Neural cell (in vitro differentiated cells): ENCODE measurements at regions not wholly inside any gene's neighbourhood (a gene's known extent, or its start where the extent isn't known, plus 50 kb on each side); places are given as distances from the start of the nearest gene placed in this dataset.

Source experiments
- EP300 ChIP-seq: fragments of 450-650 bp; conservative IDR thresholded peaks from 2 replicates; pipeline ENCODE4 v1.6.1; 2014; ENCODE audit warnings: antibody characterized with exemption, mild to moderate bottlenecking, moderate library complexity; ENCODE audit not compliant: poor library complexity, severe bottlenecking
- EZH2 ChIP-seq: fragments of 200-600, 300-800 bp; shearing (Covaris generic), sonication (generic); IDR thresholded peaks from 2 replicates; pipeline ENCODE4 v1.6.1; 2014; ENCODE audit warnings: antibody characterized with exemption, low read length, borderline replicate concordance, mild to moderate bottlenecking; ENCODE audit not compliant: insufficient read depth, poor library complexity, severe bottlenecking
- MXI1 ChIP-seq: fragments of 450-650 bp; conservative IDR thresholded peaks from 2 replicates; pipeline ENCODE4 v1.6.1; 2014; ENCODE audit warnings: antibody characterized with exemption, mild to moderate bottlenecking; ENCODE audit not compliant: poor library complexity, severe bottlenecking
- RAD21 ChIP-seq: fragments of 450-650 bp; conservative IDR thresholded peaks from 2 replicates; pipeline ENCODE4 v1.6.1; 2014; ENCODE audit warnings: antibody characterized with exemption, mild to moderate bottlenecking, moderate library complexity
- SMC3 ChIP-seq: fragments of 450-650 bp; conservative IDR thresholded peaks from 2 replicates; pipeline ENCODE4 v1.6.1; 2014; ENCODE audit warnings: antibody characterized with exemption, mild to moderate bottlenecking, moderate library complexity; ENCODE audit not compliant: poor library complexity
- TF ChIP-seq, protein P1 (sequence below): fragments of 450-650 bp; IDR thresholded peaks from 2 replicates; pipeline ENCODE4 v1.5.1; 2014; ENCODE audit warnings: antibody characterized with exemption, mild to moderate bottlenecking, moderate library complexity; ENCODE audit not compliant: poor library complexity, severe bottlenecking
- TF ChIP-seq, protein P2 (sequence below): IDR thresholded peaks from 2 replicates; pipeline ENCODE4 v1.6.1; 2012; ENCODE audit warnings: borderline replicate concordance

DNA sequence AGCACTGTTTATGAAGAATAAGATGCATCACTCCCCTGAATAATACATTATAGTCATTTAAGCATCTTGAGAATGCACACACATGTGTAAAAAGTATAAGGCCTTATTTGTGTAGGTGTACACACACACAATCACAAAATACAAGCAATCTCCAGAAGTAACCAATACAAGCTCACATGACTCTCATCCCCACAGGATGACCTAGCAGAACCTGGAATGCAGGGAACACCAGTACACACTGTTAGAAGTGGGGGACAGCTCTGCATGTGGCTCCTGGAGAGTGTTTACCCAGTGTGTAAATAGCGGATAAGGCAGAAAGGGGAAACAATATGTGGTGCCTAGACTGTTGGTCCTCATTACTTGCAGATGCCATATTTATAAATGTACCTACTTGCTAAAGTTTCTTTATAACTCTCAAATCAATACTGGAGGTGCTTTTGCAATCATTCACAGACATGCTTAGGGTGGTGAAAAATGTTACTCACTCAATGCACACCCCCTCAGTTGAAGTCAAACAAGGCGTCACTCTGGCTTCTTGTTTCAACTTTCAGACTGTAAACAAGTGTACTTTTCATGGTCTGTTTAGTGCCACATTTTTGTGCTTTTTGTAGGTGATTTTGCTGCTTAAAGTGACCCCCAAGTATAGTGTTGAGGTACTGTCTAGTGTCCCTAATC is 73.1 kb downstream of the MAGEB17 start:
- TF ChIP-seq, protein P1, sequence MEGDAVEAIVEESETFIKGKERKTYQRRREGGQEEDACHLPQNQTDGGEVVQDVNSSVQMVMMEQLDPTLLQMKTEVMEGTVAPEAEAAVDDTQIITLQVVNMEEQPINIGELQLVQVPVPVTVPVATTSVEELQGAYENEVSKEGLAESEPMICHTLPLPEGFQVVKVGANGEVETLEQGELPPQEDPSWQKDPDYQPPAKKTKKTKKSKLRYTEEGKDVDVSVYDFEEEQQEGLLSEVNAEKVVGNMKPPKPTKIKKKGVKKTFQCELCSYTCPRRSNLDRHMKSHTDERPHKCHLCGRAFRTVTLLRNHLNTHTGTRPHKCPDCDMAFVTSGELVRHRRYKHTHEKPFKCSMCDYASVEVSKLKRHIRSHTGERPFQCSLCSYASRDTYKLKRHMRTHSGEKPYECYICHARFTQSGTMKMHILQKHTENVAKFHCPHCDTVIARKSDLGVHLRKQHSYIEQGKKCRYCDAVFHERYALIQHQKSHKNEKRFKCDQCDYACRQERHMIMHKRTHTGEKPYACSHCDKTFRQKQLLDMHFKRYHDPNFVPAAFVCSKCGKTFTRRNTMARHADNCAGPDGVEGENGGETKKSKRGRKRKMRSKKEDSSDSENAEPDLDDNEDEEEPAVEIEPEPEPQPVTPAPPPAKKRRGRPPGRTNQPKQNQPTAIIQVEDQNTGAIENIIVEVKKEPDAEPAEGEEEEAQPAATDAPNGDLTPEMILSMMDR, result no peak
- TF ChIP-seq EZH2 (no peak), RAD21 (no peak), MXI1 (no peak), SMC3 (no peak), EP300 (no peak)
- TF ChIP-seq, protein P2, sequence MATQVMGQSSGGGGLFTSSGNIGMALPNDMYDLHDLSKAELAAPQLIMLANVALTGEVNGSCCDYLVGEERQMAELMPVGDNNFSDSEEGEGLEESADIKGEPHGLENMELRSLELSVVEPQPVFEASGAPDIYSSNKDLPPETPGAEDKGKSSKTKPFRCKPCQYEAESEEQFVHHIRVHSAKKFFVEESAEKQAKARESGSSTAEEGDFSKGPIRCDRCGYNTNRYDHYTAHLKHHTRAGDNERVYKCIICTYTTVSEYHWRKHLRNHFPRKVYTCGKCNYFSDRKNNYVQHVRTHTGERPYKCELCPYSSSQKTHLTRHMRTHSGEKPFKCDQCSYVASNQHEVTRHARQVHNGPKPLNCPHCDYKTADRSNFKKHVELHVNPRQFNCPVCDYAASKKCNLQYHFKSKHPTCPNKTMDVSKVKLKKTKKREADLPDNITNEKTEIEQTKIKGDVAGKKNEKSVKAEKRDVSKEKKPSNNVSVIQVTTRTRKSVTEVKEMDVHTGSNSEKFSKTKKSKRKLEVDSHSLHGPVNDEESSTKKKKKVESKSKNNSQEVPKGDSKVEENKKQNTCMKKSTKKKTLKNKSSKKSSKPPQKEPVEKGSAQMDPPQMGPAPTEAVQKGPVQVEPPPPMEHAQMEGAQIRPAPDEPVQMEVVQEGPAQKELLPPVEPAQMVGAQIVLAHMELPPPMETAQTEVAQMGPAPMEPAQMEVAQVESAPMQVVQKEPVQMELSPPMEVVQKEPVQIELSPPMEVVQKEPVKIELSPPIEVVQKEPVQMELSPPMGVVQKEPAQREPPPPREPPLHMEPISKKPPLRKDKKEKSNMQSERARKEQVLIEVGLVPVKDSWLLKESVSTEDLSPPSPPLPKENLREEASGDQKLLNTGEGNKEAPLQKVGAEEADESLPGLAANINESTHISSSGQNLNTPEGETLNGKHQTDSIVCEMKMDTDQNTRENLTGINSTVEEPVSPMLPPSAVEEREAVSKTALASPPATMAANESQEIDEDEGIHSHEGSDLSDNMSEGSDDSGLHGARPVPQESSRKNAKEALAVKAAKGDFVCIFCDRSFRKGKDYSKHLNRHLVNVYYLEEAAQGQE, result no peak
